ENCODE measurements at regions not wholly inside any gene's neighbourhood (a gene's known extent, or its start where the extent isn't known, plus 50 kb on each side); places are given as distances from the start of the nearest gene placed in this dataset.
"Not testable (repeated sequence)": the region's sequence is repeated elsewhere in the genome, so short reads cannot be mapped to it uniquely, and the experiment has no call there.

- TF ChIP-seq TAF1 (IDR thresholded peaks at IDR 0.05; ENCODE audit: borderline replicate concordance, low read depth, low read length) (no peak), POLR2AphosphoS5 (IDR thresholded peaks at IDR 0.05; ENCODE audit: low read depth, low read length) (no peak), POLR2A (IDR thresholded peaks at IDR 0.05; ENCODE audit: low read depth, low read length) (no peak)
- FAIRE-seq (no peak), DNase-seq (ENCODE audit: insufficient read length) (no peak)
These were observed 115.8 kb downstream of the FZD1 start for GRCh38 chr7:91379991-91380390.

GRCh38 chr7:91383053-91383904 is 119.0 kb downstream of the FZD1 start:
- DNase-seq (ENCODE audit: insufficient read length) (no peak), FAIRE-seq (no peak)
- TF ChIP-seq POLR2A (IDR thresholded peaks at IDR 0.05; ENCODE audit: low read depth, low read length): no peak
- TF ChIP-seq POLR2AphosphoS5 (IDR thresholded peaks at IDR 0.05; ENCODE audit: low read depth, low read length): no peak
- TF ChIP-seq TAF1 (IDR thresholded peaks at IDR 0.05; ENCODE audit: borderline replicate concordance, low read depth, low read length): no peak

- TF ChIP-seq TAF1 (IDR thresholded peaks at IDR 0.05; ENCODE audit: borderline replicate concordance, low read depth, low read length): no peak
- TF ChIP-seq POLR2A (IDR thresholded peaks at IDR 0.05; ENCODE audit: low read depth, low read length): no peak
- TF ChIP-seq POLR2AphosphoS5 (IDR thresholded peaks at IDR 0.05; ENCODE audit: low read depth, low read length): no peak
- DNase-seq (ENCODE audit: insufficient read length) (no peak), FAIRE-seq (no peak)
These were observed 119.7 kb downstream of the FZD1 start for GRCh38 chr7:91383905-91384274.

- DNase-seq (ENCODE audit: insufficient read length); FAIRE-seq: not testable (repeated sequence)
These were observed 130.5 kb downstream of the FZD1 start for GRCh38 chr7:91394757-91395156.

GRCh38 chr7:91395313-91395712 is 131.1 kb downstream of the FZD1 start:
- DNase-seq (ENCODE audit: insufficient read length); FAIRE-seq: not testable (repeated sequence)

- TF ChIP-seq TAF1 (IDR thresholded peaks at IDR 0.05; ENCODE audit: borderline replicate concordance, low read depth, low read length): no peak
- TF ChIP-seq POLR2A (IDR thresholded peaks at IDR 0.05; ENCODE audit: low read depth, low read length): no peak
- no peak for TF ChIP-seq POLR2AphosphoS5 (IDR thresholded peaks at IDR 0.05; ENCODE audit: low read depth, low read length)
- DNase-seq (ENCODE audit: insufficient read length) (no peak), FAIRE-seq (no peak)
These were observed 132.9 kb downstream of the FZD1 start for GRCh38 chr7:91397096-91397495.

GRCh38 chr7:91397612-91398011 is 133.4 kb downstream of the FZD1 start:
- DNase-seq (ENCODE audit: insufficient read length): no peak
- no peak for TF ChIP-seq TAF1 (IDR thresholded peaks at IDR 0.05; ENCODE audit: borderline replicate concordance, low read depth, low read length)
- TF ChIP-seq POLR2AphosphoS5 (IDR thresholded peaks at IDR 0.05; ENCODE audit: low read depth, low read length): no peak
- TF ChIP-seq POLR2A (IDR thresholded peaks at IDR 0.05; ENCODE audit: low read depth, low read length): no peak

GRCh38 chr7:91398341-91398740 is 134.1 kb downstream of the FZD1 start:
- DNase-seq (ENCODE audit: insufficient read length) (no peak), FAIRE-seq (no peak)
- no peak for TF ChIP-seq TAF1 (IDR thresholded peaks at IDR 0.05; ENCODE audit: borderline replicate concordance, low read depth, low read length)
- no peak for TF ChIP-seq POLR2A (IDR thresholded peaks at IDR 0.05; ENCODE audit: low read depth, low read length)
- no peak for TF ChIP-seq POLR2AphosphoS5 (IDR thresholded peaks at IDR 0.05; ENCODE audit: low read depth, low read length)

More at GRCh38 chr7:91397612-91398011, 133.4 kb downstream of the FZD1 start:
- no peak for FAIRE-seq

- DNase-seq (ENCODE audit: insufficient read length) (no peak), FAIRE-seq (no peak)
- no peak for TF ChIP-seq POLR2AphosphoS5 (IDR thresholded peaks at IDR 0.05; ENCODE audit: low read depth, low read length)
- no peak for TF ChIP-seq TAF1 (IDR thresholded peaks at IDR 0.05; ENCODE audit: borderline replicate concordance, low read depth, low read length)
- no peak for TF ChIP-seq POLR2A (IDR thresholded peaks at IDR 0.05; ENCODE audit: low read depth, low read length)
These were observed 141.0 kb downstream of the FZD1 start for GRCh38 chr7:91405092-91405788.

GRCh38 chr7:91405873-91406272 is 141.6 kb downstream of the FZD1 start:
- not testable (repeated sequence) for FAIRE-seq; DNase-seq (ENCODE audit: insufficient read length)

- no peak for FAIRE-seq
These were observed 143.7 kb downstream of the FZD1 start for GRCh38 chr7:91407942-91408341.

GRCh38 chr7:91408388-91409154 is 144.3 kb downstream of the FZD1 start:
- FAIRE-seq (no peak), DNase-seq (ENCODE audit: insufficient read length) (no peak)
- no peak for TF ChIP-seq TAF1 (IDR thresholded peaks at IDR 0.05; ENCODE audit: borderline replicate concordance, low read depth, low read length)
- TF ChIP-seq POLR2A (IDR thresholded peaks at IDR 0.05; ENCODE audit: low read depth, low read length): no peak
- TF ChIP-seq POLR2AphosphoS5 (IDR thresholded peaks at IDR 0.05; ENCODE audit: low read depth, low read length): no peak

More at GRCh38 chr7:91407942-91408341, 143.7 kb downstream of the FZD1 start:
- no peak for DNase-seq (ENCODE audit: insufficient read length)
- TF ChIP-seq POLR2A (IDR thresholded peaks at IDR 0.05; ENCODE audit: low read depth, low read length): no peak
- no peak for TF ChIP-seq TAF1 (IDR thresholded peaks at IDR 0.05; ENCODE audit: borderline replicate concordance, low read depth, low read length)
- TF ChIP-seq POLR2AphosphoS5 (IDR thresholded peaks at IDR 0.05; ENCODE audit: low read depth, low read length): no peak

Measured in GM12892 (cell line).